Astrocyte of the cerebellum (primary cell): ENCODE measurements at regions not wholly inside any gene's neighbourhood (a gene's known extent, or its start where the extent isn't known, plus 50 kb on each side); places are given as distances from the start of the nearest gene placed in this dataset.
"Not testable (repeated sequence)": the region's sequence is repeated elsewhere in the genome, so short reads cannot be mapped to it uniquely, and the experiment has no call there.

Source experiments
- DNase-seq: peaks from one replicate; pipeline ENCODE4 v3.0.0-alpha.2; 2011; ENCODE audit warnings: low read depth
- H3K4me3 ChIP-seq: 2 replicates; pipeline ENCODE4 v1.5.1; 2011; ENCODE audit warnings: mild to moderate bottlenecking, low read depth, low read length, moderate library complexity
- CTCF ChIP-seq: IDR thresholded peaks from 2 replicates; pipeline ENCODE4 v1.5.1; 2012; ENCODE audit warnings: low read length, low read depth, moderate library complexity, mild to moderate bottlenecking; ENCODE audit errors: missing control alignments
- in situ Hi-C: cut with HindIII; loops from 2 replicates; pipeline ENCODE4 v1.10.0; 2017; ENCODE audit warnings: low sequenced_read_pairs

DNA sequence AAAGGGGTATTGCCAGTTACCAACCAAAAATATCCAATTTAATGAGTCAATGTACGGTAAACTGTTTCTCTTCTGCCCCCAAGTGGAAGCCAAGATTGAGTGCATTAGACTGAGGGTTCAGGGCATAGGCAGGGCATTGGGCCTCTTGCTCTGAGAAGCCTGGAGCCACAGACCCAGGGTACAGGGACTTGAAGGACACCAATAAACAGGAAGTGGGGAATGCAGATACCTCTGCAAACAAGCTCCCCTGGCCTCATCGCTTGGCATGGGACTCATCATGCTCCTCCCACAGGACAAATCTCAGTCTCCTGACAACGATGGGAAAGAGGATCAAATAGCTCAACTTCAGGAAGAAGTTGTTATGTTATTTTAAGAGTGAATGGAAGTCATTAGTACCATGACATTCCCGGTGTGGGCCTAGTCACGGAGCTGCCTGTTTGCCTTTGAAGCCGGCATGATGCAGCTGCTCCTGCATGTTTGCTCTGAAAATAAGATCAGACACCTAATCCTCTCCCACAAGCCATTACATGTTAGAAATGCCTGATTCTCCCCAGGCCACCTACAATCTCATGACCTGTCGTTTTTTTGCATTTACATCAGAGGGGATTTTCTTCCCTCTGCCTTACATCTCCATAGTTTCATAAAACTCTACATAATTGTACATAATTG, 224.2 kb downstream of the RCHY1 start:
- DNase-seq: no peak
- no peak overlapping the region for H3K4me3 ChIP-seq
- no peak for TF ChIP-seq CTCF
- in situ Hi-C loops: no loop called here

DNA sequence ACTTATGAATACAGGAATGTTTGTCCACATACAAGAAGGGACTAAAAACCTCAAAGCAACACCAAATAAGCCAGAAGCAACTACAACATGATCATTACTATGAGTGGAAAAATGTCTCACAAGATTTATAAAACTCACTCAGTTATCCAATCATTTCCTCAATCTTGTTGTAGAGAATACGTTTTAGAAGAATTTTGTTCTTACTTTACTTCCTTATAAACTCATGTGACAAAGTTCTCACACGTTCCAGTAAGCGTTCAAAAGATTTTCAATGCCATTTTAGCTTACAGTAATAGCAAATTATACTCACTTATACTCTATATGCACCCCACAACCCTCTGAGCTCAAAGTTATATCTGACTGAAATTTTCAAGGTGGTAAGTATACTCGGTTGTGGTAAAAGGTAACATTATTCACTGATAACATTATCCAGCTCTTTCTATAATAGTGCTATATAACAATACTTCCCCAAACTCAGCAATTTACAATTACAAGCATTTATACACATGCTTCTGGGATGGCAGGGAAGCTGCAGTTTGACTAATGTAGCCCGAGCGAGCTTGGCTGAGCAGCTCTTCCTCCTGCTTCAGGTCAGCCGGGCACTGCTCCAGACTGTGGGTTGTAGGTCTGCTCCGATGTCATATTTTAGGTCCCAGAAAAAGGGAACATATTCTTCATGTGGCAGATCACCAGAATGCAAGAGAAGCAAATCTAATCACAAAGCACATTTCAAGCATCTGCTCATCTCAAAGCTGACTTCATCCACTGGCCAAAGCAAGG, 226.3 kb downstream of the RCHY1 start:
- TF ChIP-seq CTCF: no peak
- in situ Hi-C loops: no loop called here
- DNase-seq: no peak
- no peak overlapping the region for H3K4me3 ChIP-seq

GRCh38 chr4:75285837-75286236, 228.4 kb downstream of the RCHY1 start:
- in situ Hi-C loops: no loop called here
- DNase-seq: no peak
- no peak overlapping the region for H3K4me3 ChIP-seq
- TF ChIP-seq CTCF: no peak

GRCh38 chr4:75284831-75285230, 229.4 kb downstream of the RCHY1 start:
- in situ Hi-C loops: no loop called here
- no peak for TF ChIP-seq CTCF
- DNase-seq: no peak
- no peak overlapping the region for H3K4me3 ChIP-seq

DNA sequence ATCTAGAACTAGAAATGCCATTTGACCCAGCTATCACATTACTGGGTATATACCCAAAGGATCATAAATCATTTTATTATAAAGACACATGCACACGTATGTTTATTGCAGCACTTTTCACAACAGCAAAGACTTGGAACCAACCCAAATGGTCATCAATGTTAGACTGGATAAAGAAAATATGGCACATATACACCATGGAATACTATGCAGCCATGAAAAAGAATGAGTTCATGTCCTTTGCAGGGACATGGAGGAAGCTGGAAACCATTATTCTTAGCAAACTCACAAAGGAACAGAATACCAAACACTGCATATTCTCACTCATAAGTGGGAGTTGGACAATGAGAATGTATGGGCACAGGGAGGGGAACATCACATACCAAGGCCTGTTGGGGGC, 233.7 kb downstream of the RCHY1 start:
- DNase-seq, in situ Hi-C loops, H3K4me3 ChIP-seq: not testable (repeated sequence)

DNA sequence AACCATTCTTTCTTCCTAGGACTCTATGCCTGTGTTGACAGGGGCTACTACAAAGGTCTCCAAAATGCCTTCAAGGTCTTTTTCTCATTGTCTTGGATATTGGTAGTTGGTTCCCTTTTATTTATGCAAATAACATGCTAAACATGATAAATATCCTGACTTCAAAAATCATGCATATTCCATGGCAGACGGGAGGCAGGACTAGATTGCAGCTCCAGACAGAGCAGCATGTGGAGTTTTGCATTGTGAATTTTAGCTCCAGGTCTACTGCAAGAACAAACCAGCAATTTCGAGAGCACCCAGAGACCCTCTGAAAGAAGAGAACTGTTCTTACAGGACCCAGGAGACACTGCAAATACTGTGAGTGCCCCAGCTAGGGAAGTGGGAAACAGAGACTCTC, 254.9 kb downstream of the RCHY1 start:
- H3K4me3 ChIP-seq: no peak overlapping the region
- no peak for DNase-seq
- in situ Hi-C loops: no loop called here
- no peak for TF ChIP-seq CTCF

DNA sequence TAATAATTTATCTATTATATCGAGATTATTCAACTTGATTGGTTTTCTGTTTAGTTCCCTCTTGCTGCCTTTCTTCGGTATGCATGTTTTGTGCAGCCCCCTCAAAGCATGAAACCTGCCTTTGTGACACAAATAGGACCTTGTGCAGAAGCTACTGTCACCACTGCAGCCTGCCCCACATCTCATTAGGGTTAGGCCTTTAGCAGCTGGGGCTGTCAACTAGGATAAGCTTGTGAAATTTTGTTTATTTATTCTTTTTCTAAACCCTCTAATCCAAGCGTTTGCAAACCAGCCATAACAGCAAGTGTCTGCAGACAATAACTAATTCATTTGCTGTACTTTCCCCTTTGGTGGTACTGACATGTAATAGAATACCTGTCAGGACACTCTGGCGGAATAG, 258.9 kb downstream of the RCHY1 start:
- TF ChIP-seq CTCF: no peak
- in situ Hi-C loops: no loop called here
- no peak overlapping the region for H3K4me3 ChIP-seq
- DNase-seq: no peak
